Duodenal mucosa (tissue), 2 donors: ENCODE measurements at regions not wholly inside any gene's neighbourhood (a gene's known extent, or its start where the extent isn't known, plus 50 kb on each side); places are given as distances from the start of the nearest gene placed in this dataset.

Source experiments
- H3K27ac ChIP-seq: one replicate; pipeline ENCODE4 v1.7.0; 2013; ENCODE audit warnings: low read depth, low read length
- H3K27me3 ChIP-seq, 2 donors: one replicate each; pipeline ENCODE4 v1.7.0; 2013; ENCODE audit warnings: low read length in 2 of 2, control low read depth in 1 of 2; ENCODE audit not compliant: insufficient read depth in 2 of 2, control insufficient read depth in 1 of 2
- H3K36me3 ChIP-seq, 2 donors: one replicate each; pipeline ENCODE4 v1.7.0; 2013; ENCODE audit warnings: low read length in 2 of 2, control low read depth in 1 of 2; ENCODE audit not compliant: insufficient read depth in 2 of 2, control insufficient read depth in 1 of 2
- H3K4me1 ChIP-seq, 2 donors: one replicate each; pipeline ENCODE4 v1.7.0; 2013; ENCODE audit warnings: low read length in 2 of 2, control low read depth in 1 of 2; ENCODE audit not compliant: insufficient read depth in 2 of 2, control insufficient read depth in 1 of 2
- H3K4me3 ChIP-seq, 2 donors: one replicate each; pipeline ENCODE4 v1.7.0; 2013; ENCODE audit warnings: low read length in 2 of 2, low read depth in 1 of 2
- H3K9ac ChIP-seq, 2 donors: one replicate each; pipeline ENCODE4 v1.7.0; 2013; ENCODE audit warnings: low read length in 2 of 2, low read depth in 1 of 2
- H3K9me3 ChIP-seq, 2 donors: one replicate each; pipeline ENCODE4 v1.7.0; 2013; ENCODE audit warnings: low read length in 2 of 2, control low read depth in 1 of 2; ENCODE audit not compliant: control insufficient read depth in 1 of 2

- H3K9me3 ChIP-seq: peaks cover 0 to 8% of the 10 kb centered on the region in 2 donors
- H3K27me3 ChIP-seq: no peaks in the 10 kb centered on the region
- no peaks in the 10 kb centered on the region for H3K36me3 ChIP-seq
- no peak overlapping the region for H3K27ac ChIP-seq
- H3K4me3 ChIP-seq: no peak overlapping the region
- no peaks in the 10 kb centered on the region for H3K4me1 ChIP-seq
- no peak overlapping the region for H3K9ac ChIP-seq
Measured at GRCh38 chr4:54482529-54483200, 175.1 kb upstream of the KIT start.

GRCh38 chr4:54484383-54484782 lies 173.4 kb upstream of the KIT start:
- Histone ChIP-seq H3K9me3 (peaks cover 0 to 2% of the 10 kb centered on the region in 2 donors), H3K9ac (no peak overlapping the region), H3K36me3 (no peaks in the 10 kb centered on the region), H3K4me3 (no peak overlapping the region), H3K27me3 (no peaks in the 10 kb centered on the region), H3K4me1 (no peaks in the 10 kb centered on the region), H3K27ac (no peak overlapping the region)

GRCh38 chr4:54487491-54487890 lies 170.3 kb upstream of the KIT start:
- H3K9ac ChIP-seq: no peak overlapping the region
- no peak overlapping the region for H3K27ac ChIP-seq
- no peaks in the 10 kb centered on the region for H3K4me1 ChIP-seq
- H3K36me3 ChIP-seq: no peaks in the 10 kb centered on the region
- no peaks in the 10 kb centered on the region for H3K27me3 ChIP-seq
- H3K4me3 ChIP-seq: no peak overlapping the region
- no peaks in the 10 kb centered on the region for H3K9me3 ChIP-seq

- Histone ChIP-seq H3K9ac (no peak overlapping the region), H3K9me3 (no peaks in the 10 kb centered on the region), H3K4me1 (no peaks in the 10 kb centered on the region), H3K27ac (no peak overlapping the region), H3K36me3 (no peaks in the 10 kb centered on the region), H3K4me3 (no peak overlapping the region), H3K27me3 (no peaks in the 10 kb centered on the region)
Measured at GRCh38 chr4:54493862-54494261, 163.9 kb upstream of the KIT start.

- no peak overlapping the region for H3K4me3 ChIP-seq
- H3K9me3 ChIP-seq: no peaks in the 10 kb centered on the region
- H3K9ac ChIP-seq: no peak overlapping the region
- no peaks in the 10 kb centered on the region for H3K27me3 ChIP-seq
- no peaks in the 10 kb centered on the region for H3K36me3 ChIP-seq
- H3K4me1 ChIP-seq: no peaks in the 10 kb centered on the region
- no peak overlapping the region for H3K27ac ChIP-seq
Measured at GRCh38 chr4:54495091-54495490, 162.7 kb upstream of the KIT start.

GRCh38 chr4:54495641-54496040 lies 162.1 kb upstream of the KIT start:
- no peaks in the 10 kb centered on the region for H3K27me3 ChIP-seq
- H3K9me3 ChIP-seq: no peaks in the 10 kb centered on the region
- H3K9ac ChIP-seq: no peak overlapping the region
- H3K4me3 ChIP-seq: no peak overlapping the region
- H3K27ac ChIP-seq: no peak overlapping the region
- H3K4me1 ChIP-seq: no peaks in the 10 kb centered on the region
- H3K36me3 ChIP-seq: no peaks in the 10 kb centered on the region

- Histone ChIP-seq H3K36me3 (no peaks in the 10 kb centered on the region), H3K9me3 (no peaks in the 10 kb centered on the region), H3K4me1 (no peaks in the 10 kb centered on the region), H3K27me3 (no peaks in the 10 kb centered on the region), H3K4me3 (no peak overlapping the region), H3K27ac (no peak overlapping the region), H3K9ac (no peak overlapping the region)
Measured at GRCh38 chr4:54496412-54496811, 161.3 kb upstream of the KIT start.

- Histone ChIP-seq H3K9ac (no peak overlapping the region), H3K27me3 (no peaks in the 10 kb centered on the region), H3K4me3 (no peak overlapping the region), H3K27ac (no peak overlapping the region), H3K36me3 (no peaks in the 10 kb centered on the region), H3K9me3 (no peaks in the 10 kb centered on the region), H3K4me1 (no peaks in the 10 kb centered on the region)
Measured at GRCh38 chr4:54497947-54498346, 159.8 kb upstream of the KIT start.

GRCh38 chr4:54498661-54499111 lies 159.1 kb upstream of the KIT start:
- Histone ChIP-seq H3K27ac (no peak overlapping the region), H3K36me3 (no peaks in the 10 kb centered on the region), H3K4me1 (no peaks in the 10 kb centered on the region), H3K27me3 (no peaks in the 10 kb centered on the region), H3K4me3 (no peak overlapping the region), H3K9ac (no peak overlapping the region), H3K9me3 (no peaks in the 10 kb centered on the region)

GRCh38 chr4:54499308-54500074 lies 158.3 kb upstream of the KIT start:
- H3K27ac ChIP-seq: no peak overlapping the region
- no peak overlapping the region for H3K4me3 ChIP-seq
- no peaks in the 10 kb centered on the region for H3K27me3 ChIP-seq
- no peak overlapping the region for H3K9ac ChIP-seq
- no peaks in the 10 kb centered on the region for H3K36me3 ChIP-seq
- H3K4me1 ChIP-seq: no peaks in the 10 kb centered on the region
- no peaks in the 10 kb centered on the region for H3K9me3 ChIP-seq
